Vagina (tissue), 2 donors: ENCODE measurements at regions not wholly inside any gene's neighbourhood (a gene's known extent, or its start where the extent isn't known, plus 50 kb on each side); places are given as distances from the start of the nearest gene placed in this dataset.

Experiments used
- POLR2A ChIP-seq, 2 donors: fragments of 450-650 bp; IDR thresholded peaks; one replicate each; pipeline ENCODE4 v1.6.1; 2017; ENCODE audit warnings: antibody characterized with exemption in 2 of 2, mild to moderate bottlenecking in 2 of 2, moderate library complexity in 2 of 2
- TF ChIP-seq, protein P1 (sequence below), 3 experiments: fragments of 450-650 bp in 2 of 3; fragments of 200-600 bp in 1 of 3; sonication (generic) in 1 of 3; IDR thresholded peaks; one replicate each; pipeline ENCODE4 v1.5.1; 2017 to 2019; ENCODE audit warnings: antibody characterized with exemption in 3 of 3, mild to moderate bottlenecking in 2 of 3, moderate library complexity in 2 of 3

DNA sequence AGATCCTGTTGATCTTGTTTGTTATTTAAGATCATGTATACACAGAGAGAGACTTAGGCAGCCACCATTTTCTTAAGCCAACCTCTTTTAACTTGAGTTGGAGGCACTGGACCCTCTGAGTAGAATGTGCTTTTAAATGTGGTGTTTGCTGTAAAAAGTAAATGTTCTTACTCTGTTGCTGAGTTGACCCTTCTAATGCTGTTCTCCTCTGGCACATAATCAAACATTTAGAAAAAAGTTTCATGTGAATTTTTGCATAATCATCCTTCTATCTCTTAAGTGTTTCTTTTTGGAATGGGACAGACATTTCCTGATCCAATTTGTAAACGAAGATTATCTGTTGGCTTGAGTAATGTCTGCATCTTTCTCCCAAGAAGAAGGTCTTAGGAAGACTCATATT is 255.1 kb upstream of the ETAA1 start:
- TF ChIP-seq, protein P1, sequence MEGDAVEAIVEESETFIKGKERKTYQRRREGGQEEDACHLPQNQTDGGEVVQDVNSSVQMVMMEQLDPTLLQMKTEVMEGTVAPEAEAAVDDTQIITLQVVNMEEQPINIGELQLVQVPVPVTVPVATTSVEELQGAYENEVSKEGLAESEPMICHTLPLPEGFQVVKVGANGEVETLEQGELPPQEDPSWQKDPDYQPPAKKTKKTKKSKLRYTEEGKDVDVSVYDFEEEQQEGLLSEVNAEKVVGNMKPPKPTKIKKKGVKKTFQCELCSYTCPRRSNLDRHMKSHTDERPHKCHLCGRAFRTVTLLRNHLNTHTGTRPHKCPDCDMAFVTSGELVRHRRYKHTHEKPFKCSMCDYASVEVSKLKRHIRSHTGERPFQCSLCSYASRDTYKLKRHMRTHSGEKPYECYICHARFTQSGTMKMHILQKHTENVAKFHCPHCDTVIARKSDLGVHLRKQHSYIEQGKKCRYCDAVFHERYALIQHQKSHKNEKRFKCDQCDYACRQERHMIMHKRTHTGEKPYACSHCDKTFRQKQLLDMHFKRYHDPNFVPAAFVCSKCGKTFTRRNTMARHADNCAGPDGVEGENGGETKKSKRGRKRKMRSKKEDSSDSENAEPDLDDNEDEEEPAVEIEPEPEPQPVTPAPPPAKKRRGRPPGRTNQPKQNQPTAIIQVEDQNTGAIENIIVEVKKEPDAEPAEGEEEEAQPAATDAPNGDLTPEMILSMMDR (IDR thresholded peaks at IDR 0.05), result no peak
- TF ChIP-seq POLR2A (IDR thresholded peaks at IDR 0.05), result no peak
